ENCODE measurements at regions not wholly inside any gene's neighbourhood (a gene's known extent, or its start where the extent isn't known, plus 50 kb on each side); places are given as distances from the start of the nearest gene placed in this dataset.

- TF ChIP-seq CTCF (IDR thresholded peaks at IDR 0.05; ENCODE audit: insufficient read depth, low read length), result no peak
- TF ChIP-seq REST (IDR thresholded peaks at IDR 0.05; ENCODE audit: insufficient replicate concordance, low read depth), result no peak
- no peak for TF ChIP-seq POLR2AphosphoS5 (IDR thresholded peaks at IDR 0.05; ENCODE audit: low read depth)
- TF ChIP-seq SPI1 (IDR thresholded peaks at IDR 0.05; ENCODE audit: borderline replicate concordance, low read depth), result no peak
- no peak for TF ChIP-seq GABPA (IDR thresholded peaks at IDR 0.05; ENCODE audit: low read depth)
These were observed 137.9 kb upstream of the PPP1R26 start for GRCh38 chr9:135341612-135342169.
